ENCODE measurements at regions not wholly inside any gene's neighbourhood (a gene's known extent, or its start where the extent isn't known, plus 50 kb on each side); places are given as distances from the start of the nearest gene placed in this dataset.

- TF ChIP-seq CTCF (conservative IDR thresholded peaks at IDR 0.05) = no peak
- H3K27ac ChIP-seq = no peak overlapping the region
Measured at GRCh38 chr5:164540174-164540573, 1034.8 kb downstream of the MAT2B start.

- no peak for TF ChIP-seq CTCF (conservative IDR thresholded peaks at IDR 0.05)
- H3K27ac ChIP-seq = no peak overlapping the region
Measured at GRCh38 chr5:164545507-164545906, 1040.1 kb downstream of the MAT2B start.

GRCh38 chr5:164553851-164554250, 1048.4 kb downstream of the MAT2B start:
- TF ChIP-seq CTCF (conservative IDR thresholded peaks at IDR 0.05) = no peak
- H3K27ac ChIP-seq = no peak overlapping the region

GRCh38 chr5:164555809-164556208, 1050.4 kb downstream of the MAT2B start:
- no peak overlapping the region for H3K27ac ChIP-seq
- TF ChIP-seq CTCF (conservative IDR thresholded peaks at IDR 0.05) = no peak

GRCh38 chr5:164560216-164560615, 1054.8 kb downstream of the MAT2B start:
- H3K27ac ChIP-seq = no peak overlapping the region
- no peak for TF ChIP-seq CTCF (conservative IDR thresholded peaks at IDR 0.05)

- TF ChIP-seq CTCF (conservative IDR thresholded peaks at IDR 0.05) = no peak
- no peak overlapping the region for H3K27ac ChIP-seq
Measured at GRCh38 chr5:164561933-164562872, 1056.8 kb downstream of the MAT2B start.

- no peak for TF ChIP-seq CTCF (conservative IDR thresholded peaks at IDR 0.05)
- no peak overlapping the region for H3K27ac ChIP-seq
Measured at GRCh38 chr5:164563370-164563769, 1058.0 kb downstream of the MAT2B start.
